Hepatocyte (in vitro differentiated cells): ENCODE measurements at regions not wholly inside any gene's neighbourhood (a gene's known extent, or its start where the extent isn't known, plus 50 kb on each side); places are given as distances from the start of the nearest gene placed in this dataset.

Source experiments
- EZH2 ChIP-seq: fragments of 200-600 bp; sonication (generic); IDR thresholded peaks from 2 replicates; pipeline ENCODE4 v1.6.1; 2016; ENCODE audit warnings: antibody characterized with exemption, mild to moderate bottlenecking, borderline replicate concordance
- EZH2phosphoT487 ChIP-seq: fragments of 200-600 bp; sonication (generic); IDR thresholded peaks from one replicate; pipeline ENCODE4 v1.6.1; 2018; ENCODE audit warnings: antibody characterized with exemption, mild to moderate bottlenecking, low read depth, moderate library complexity; ENCODE audit not compliant: unreplicated experiment, severe bottlenecking
- TF ChIP-seq, protein P1 (sequence below): fragments of 200-600 bp; sonication (generic); IDR thresholded peaks from 2 replicates; pipeline ENCODE4 v1.5.1; 2016; ENCODE audit warnings: antibody characterized with exemption, mild to moderate bottlenecking; ENCODE audit not compliant: poor library complexity

DNA sequence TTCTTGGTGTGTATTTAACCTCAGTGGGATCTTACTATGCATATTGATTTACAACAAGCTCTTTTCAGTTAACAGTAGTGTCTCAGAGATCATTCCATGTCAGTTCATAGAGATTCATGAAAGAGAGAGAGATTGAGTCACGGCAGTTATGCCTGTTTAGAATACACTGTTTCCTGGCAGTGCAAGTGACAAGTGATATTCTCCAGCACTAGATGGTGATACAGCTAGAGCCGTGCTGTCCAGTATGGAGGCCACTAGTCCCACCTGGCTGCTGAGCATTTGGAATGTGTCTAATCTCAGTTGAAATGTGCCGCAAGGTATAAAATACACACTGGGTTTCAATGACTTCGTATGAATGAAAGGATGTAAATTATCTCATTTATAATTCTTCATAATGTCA lies 184.4 kb downstream of the SUDS3 start:
- TF ChIP-seq, protein P1, sequence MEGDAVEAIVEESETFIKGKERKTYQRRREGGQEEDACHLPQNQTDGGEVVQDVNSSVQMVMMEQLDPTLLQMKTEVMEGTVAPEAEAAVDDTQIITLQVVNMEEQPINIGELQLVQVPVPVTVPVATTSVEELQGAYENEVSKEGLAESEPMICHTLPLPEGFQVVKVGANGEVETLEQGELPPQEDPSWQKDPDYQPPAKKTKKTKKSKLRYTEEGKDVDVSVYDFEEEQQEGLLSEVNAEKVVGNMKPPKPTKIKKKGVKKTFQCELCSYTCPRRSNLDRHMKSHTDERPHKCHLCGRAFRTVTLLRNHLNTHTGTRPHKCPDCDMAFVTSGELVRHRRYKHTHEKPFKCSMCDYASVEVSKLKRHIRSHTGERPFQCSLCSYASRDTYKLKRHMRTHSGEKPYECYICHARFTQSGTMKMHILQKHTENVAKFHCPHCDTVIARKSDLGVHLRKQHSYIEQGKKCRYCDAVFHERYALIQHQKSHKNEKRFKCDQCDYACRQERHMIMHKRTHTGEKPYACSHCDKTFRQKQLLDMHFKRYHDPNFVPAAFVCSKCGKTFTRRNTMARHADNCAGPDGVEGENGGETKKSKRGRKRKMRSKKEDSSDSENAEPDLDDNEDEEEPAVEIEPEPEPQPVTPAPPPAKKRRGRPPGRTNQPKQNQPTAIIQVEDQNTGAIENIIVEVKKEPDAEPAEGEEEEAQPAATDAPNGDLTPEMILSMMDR = no peak
- TF ChIP-seq EZH2 (no peak), EZH2phosphoT487 (no peak)
